Panc1 (cell line): ENCODE measurements at regions not wholly inside any gene's neighbourhood (a gene's known extent, or its start where the extent isn't known, plus 50 kb on each side); places are given as distances from the start of the nearest gene placed in this dataset.

Experiments used
- ATAC-seq: fragments of 200-7000 bp; cut with Tn5 transposase; 2 replicates; pipeline ENCODE4 v1.9.1; 2020; ENCODE audit warnings: mild to moderate bottlenecking, moderate library complexity
- BruUV-seq: library from RNA; stranded (reverse); fragments of 400-500 nt; replicated peaks from 2 replicates; lab custom pipeline; 2021; lab: Mats Ljungman, UMichigan
- CTCF ChIA-PET: fragments of 300-600 bp; sonication (Branson Sonifier 250); formaldehyde crosslinking; loops from one replicate; lab custom pipeline; 2022; ENCODE audit warnings: antibody characterized with exemption; lab: Charles Lee
- POLR2A ChIA-PET: fragments of 300-600 bp; sonication (Branson Sonifier 250); formaldehyde crosslinking; loops from one replicate; lab custom pipeline; 2022; ENCODE audit warnings: antibody characterized with exemption; lab: Charles Lee
- DNase-seq: peaks from one replicate; pipeline ENCODE4 v3.0.0-alpha.2; 2010; ENCODE audit warnings: low read depth, low spot score
- H3K27ac ChIP-seq: 2 replicates; pipeline ENCODE4 v1.5.1; 2011; ENCODE audit warnings: mild to moderate bottlenecking, low read length, inconsistent platforms
- H3K27me3 ChIP-seq: fragments of 200-500 bp; sonication (Bioruptor generic); 2 replicates; pipeline ENCODE4 v1.6.0; 2014; ENCODE audit warnings: low read length, inconsistent platforms; ENCODE audit not compliant: control insufficient read depth, insufficient read depth
- H3K36me3 ChIP-seq: fragments of 200-500 bp; sonication (Bioruptor generic); 2 replicates; pipeline ENCODE4 v1.5.1; 2014; ENCODE audit warnings: inconsistent platforms, mild to moderate bottlenecking, low read length, moderate library complexity; ENCODE audit not compliant: control insufficient read depth, insufficient read depth
- H3K4me1 ChIP-seq: 2 replicates; pipeline ENCODE4 v1.5.1; 2011; ENCODE audit warnings: inconsistent platforms, mild to moderate bottlenecking, low read length, moderate library complexity; ENCODE audit not compliant: control insufficient read depth, insufficient read depth
- H3K4me3 ChIP-seq, 2 experiments: 2 replicates each; pipeline ENCODE4 v1.5.1; 2011 to 2012; ENCODE audit warnings: low read depth in 2 of 2, low read length in 2 of 2, mild to moderate bottlenecking in 2 of 2, inconsistent platforms in 1 of 2, moderate library complexity in 1 of 2
- H3K9me3 ChIP-seq: fragments of 200-500 bp; sonication (Bioruptor generic); 2 replicates; pipeline ENCODE4 v1.5.1; 2014; ENCODE audit warnings: low read depth, mild to moderate bottlenecking, inconsistent platforms, low read length, moderate library complexity; ENCODE audit not compliant: control insufficient read depth, insufficient read depth
- POLR2AphosphoS5 ChIP-seq: IDR thresholded peaks from 2 replicates; pipeline ENCODE4 v1.6.1; 2012; ENCODE audit warnings: mild to moderate bottlenecking, low read depth, low read length, moderate library complexity
- SIN3A ChIP-seq: IDR thresholded peaks from 2 replicates; pipeline ENCODE4 v1.6.1; 2012; ENCODE audit warnings: low read depth, mild to moderate bottlenecking, low read length, moderate library complexity, borderline replicate concordance; ENCODE audit not compliant: insufficient read depth
- TCF7L2 ChIP-seq: IDR thresholded peaks from 2 replicates; pipeline ENCODE4 v1.6.1; 2011; ENCODE audit warnings: mild to moderate bottlenecking, low read depth, low read length, inconsistent platforms
- in situ Hi-C: cut with HindIII; loops from 2 replicates; pipeline ENCODE4 v1.10.0; 2016; ENCODE audit warnings: low sequenced_read_pairs, low pct_unique_long_range_greater_than_20kb
- intact Hi-C: fragments of 100-400 bp; cut with micrococcal nuclease; formaldehyde crosslinking; loops from one replicate; pipeline ENCODE4 v1.10.0; 2022; ENCODE audit not compliant: unreplicated experiment
- TF ChIP-seq, protein P1 (sequence below), 2 experiments: IDR thresholded peaks; 2 replicates each; pipeline ENCODE4 v1.6.1; 2011 to 2012; ENCODE audit warnings: low read depth in 2 of 2, control low read depth in 1 of 2, low read length in 1 of 2, mild to moderate bottlenecking in 1 of 2, moderate library complexity in 1 of 2; ENCODE audit not compliant: insufficient read depth in 1 of 2
- TF ChIP-seq, protein P2 (sequence below): fragments of 450-650 bp; IDR thresholded peaks from 2 replicates; pipeline ENCODE4 v1.5.1; 2017; ENCODE audit warnings: mild to moderate bottlenecking

DNA sequence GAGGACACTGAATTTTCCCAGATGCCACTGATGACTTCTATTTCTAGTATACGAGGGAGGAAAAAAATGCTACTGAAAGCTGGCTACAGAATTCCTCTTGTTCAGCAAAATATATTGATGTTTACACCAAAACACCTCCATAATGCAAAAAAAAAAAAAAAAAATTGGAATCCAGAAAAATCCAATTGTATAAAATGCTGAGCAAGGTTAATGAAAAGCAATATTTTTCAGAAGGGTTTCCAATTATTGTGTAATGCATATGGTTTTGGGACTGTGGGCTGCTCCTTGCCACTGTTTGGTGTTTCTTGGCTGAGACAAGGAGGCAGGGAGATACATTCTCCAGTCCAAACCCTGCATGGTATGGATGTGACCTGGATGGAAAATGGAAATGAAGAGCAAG lies 83.8 kb downstream of the LSM5 start:
- intact Hi-C loops: no loop called here
- no TSS peak for BruUV-seq
- no peaks in the 10 kb centered on the region for H3K4me1 ChIP-seq
- H3K4me3 ChIP-seq: no peak overlapping the region
- no peaks in the 10 kb centered on the region for H3K9me3 ChIP-seq
- no peak overlapping the region for H3K27ac ChIP-seq
- no peaks in the 10 kb centered on the region for H3K36me3 ChIP-seq
- no peak for DNase-seq
- POLR2A ChIA-PET: no interaction called here
- CTCF ChIA-PET: no interaction called here
- in situ Hi-C loops: no loop called here
- TF ChIP-seq POLR2AphosphoS5: no peak
- TF ChIP-seq, protein P1, sequence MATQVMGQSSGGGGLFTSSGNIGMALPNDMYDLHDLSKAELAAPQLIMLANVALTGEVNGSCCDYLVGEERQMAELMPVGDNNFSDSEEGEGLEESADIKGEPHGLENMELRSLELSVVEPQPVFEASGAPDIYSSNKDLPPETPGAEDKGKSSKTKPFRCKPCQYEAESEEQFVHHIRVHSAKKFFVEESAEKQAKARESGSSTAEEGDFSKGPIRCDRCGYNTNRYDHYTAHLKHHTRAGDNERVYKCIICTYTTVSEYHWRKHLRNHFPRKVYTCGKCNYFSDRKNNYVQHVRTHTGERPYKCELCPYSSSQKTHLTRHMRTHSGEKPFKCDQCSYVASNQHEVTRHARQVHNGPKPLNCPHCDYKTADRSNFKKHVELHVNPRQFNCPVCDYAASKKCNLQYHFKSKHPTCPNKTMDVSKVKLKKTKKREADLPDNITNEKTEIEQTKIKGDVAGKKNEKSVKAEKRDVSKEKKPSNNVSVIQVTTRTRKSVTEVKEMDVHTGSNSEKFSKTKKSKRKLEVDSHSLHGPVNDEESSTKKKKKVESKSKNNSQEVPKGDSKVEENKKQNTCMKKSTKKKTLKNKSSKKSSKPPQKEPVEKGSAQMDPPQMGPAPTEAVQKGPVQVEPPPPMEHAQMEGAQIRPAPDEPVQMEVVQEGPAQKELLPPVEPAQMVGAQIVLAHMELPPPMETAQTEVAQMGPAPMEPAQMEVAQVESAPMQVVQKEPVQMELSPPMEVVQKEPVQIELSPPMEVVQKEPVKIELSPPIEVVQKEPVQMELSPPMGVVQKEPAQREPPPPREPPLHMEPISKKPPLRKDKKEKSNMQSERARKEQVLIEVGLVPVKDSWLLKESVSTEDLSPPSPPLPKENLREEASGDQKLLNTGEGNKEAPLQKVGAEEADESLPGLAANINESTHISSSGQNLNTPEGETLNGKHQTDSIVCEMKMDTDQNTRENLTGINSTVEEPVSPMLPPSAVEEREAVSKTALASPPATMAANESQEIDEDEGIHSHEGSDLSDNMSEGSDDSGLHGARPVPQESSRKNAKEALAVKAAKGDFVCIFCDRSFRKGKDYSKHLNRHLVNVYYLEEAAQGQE (IDR thresholded peaks at IDR 0.05; ENCODE audit: insufficient read depth in 1 of 2, low read depth in 2 of 2, low read length in 1 of 2): no peak
- TF ChIP-seq TCF7L2: no peak
- TF ChIP-seq SIN3A: no peak
- TF ChIP-seq, protein P2, sequence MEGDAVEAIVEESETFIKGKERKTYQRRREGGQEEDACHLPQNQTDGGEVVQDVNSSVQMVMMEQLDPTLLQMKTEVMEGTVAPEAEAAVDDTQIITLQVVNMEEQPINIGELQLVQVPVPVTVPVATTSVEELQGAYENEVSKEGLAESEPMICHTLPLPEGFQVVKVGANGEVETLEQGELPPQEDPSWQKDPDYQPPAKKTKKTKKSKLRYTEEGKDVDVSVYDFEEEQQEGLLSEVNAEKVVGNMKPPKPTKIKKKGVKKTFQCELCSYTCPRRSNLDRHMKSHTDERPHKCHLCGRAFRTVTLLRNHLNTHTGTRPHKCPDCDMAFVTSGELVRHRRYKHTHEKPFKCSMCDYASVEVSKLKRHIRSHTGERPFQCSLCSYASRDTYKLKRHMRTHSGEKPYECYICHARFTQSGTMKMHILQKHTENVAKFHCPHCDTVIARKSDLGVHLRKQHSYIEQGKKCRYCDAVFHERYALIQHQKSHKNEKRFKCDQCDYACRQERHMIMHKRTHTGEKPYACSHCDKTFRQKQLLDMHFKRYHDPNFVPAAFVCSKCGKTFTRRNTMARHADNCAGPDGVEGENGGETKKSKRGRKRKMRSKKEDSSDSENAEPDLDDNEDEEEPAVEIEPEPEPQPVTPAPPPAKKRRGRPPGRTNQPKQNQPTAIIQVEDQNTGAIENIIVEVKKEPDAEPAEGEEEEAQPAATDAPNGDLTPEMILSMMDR: no peak
- no peaks in the 10 kb centered on the region for H3K27me3 ChIP-seq
- ATAC-seq: no peak

DNA sequence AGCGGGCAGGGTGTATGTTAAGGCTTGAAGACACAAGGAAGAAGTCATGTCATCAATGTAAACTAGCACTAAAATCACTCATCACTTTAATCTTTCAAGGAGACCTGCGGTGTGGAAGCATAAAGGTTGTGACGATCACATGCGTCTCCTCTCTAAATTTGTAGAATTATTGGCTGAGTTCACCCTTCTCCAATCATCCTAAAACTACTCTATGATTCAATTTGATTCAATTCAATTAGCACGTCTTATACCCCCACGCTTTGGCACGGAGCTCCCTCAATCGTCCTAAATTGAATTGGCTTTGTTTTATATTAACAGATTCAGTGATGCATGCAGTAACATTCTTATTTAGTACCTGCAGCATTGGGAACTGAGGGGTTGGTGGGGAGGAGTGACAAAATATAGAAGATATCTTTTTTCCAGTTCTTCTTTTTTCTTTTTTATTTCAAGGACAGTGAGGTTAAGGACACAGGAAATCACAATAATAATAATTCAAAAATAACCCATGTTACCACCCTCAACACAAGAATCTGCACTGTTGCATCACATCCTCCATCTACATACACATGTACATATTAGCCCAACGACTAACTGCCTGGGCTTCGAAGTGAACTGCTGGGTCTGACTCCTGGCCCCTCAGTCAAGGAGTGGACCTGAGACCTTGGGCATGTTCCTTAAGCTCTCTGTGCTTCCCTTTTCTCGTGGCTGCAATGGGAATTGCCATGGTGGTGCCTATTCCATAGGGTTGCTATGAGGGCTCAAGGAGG lies 86.5 kb downstream of the LSM5 start:
- H3K4me1 ChIP-seq: no peaks in the 10 kb centered on the region
- ATAC-seq (no peak), DNase-seq (no peak)
- no peak overlapping the region for H3K27ac ChIP-seq
- POLR2A ChIA-PET: no interaction called here
- intact Hi-C loops: no loop called here
- H3K4me3 ChIP-seq: no peak overlapping the region
- H3K9me3 ChIP-seq: no peaks in the 10 kb centered on the region
- H3K27me3 ChIP-seq: no peaks in the 10 kb centered on the region
- CTCF ChIA-PET: interaction anchor here (0.6 to 0.7 kb wide), 2 partner anchors 11 to 601 kb away, joined by 3 read pairs; no protein-coding TSS in a partner anchor
- no peak for TF ChIP-seq POLR2AphosphoS5
- TF ChIP-seq, protein P1 (IDR thresholded peaks at IDR 0.05; ENCODE audit: insufficient read depth in 1 of 2, low read depth in 2 of 2, low read length in 1 of 2): no peak
- TF ChIP-seq SIN3A: no peak
- no peak for TF ChIP-seq TCF7L2
- TF ChIP-seq, protein P2: no peak
- no peaks in the 10 kb centered on the region for H3K36me3 ChIP-seq
- no TSS peak for BruUV-seq
- in situ Hi-C loops: no loop called here
